ENCODE measurements at regions not wholly inside any gene's neighbourhood (a gene's known extent, or its start where the extent isn't known, plus 50 kb on each side); places are given as distances from the start of the nearest gene placed in this dataset.

DNA sequence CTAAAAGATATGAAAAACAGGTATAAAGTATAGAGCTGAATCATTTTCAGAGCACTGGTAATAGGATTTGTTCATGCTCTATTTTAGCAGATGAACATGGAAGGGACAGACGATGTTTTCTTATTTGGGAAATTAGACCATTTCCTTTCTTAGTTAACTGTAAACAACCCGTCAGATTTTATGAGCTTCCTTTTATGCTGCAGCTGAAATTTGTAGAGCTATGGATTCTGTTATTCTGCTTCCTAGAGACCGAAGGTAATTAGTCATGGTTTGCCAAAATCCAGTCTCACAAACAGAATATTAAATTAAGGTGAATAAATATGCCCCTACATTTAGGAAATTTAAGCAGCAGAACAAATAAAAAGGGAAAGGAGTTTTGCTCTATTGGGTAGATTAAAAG is 180.2 kb upstream of the SYT1 start:
- TF ChIP-seq ZNF384 (IDR thresholded peaks at IDR 0.05), result no peak
- TF ChIP-seq SP1 (IDR thresholded peaks at IDR 0.05), result no peak
- TF ChIP-seq ELF4 (IDR thresholded peaks at IDR 0.05), result no peak
- no peak for TF ChIP-seq CTBP1 (IDR thresholded peaks at IDR 0.05; ENCODE audit: borderline replicate concordance)
- no peak for TF ChIP-seq BHLHE40 (IDR thresholded peaks at IDR 0.05; ENCODE audit: borderline replicate concordance)
- TF ChIP-seq SUZ12 (IDR thresholded peaks at IDR 0.05), result no peak
- TF ChIP-seq FOXM1 (IDR thresholded peaks at IDR 0.05; ENCODE audit: borderline replicate concordance), result no peak
- TF ChIP-seq, protein P1, sequence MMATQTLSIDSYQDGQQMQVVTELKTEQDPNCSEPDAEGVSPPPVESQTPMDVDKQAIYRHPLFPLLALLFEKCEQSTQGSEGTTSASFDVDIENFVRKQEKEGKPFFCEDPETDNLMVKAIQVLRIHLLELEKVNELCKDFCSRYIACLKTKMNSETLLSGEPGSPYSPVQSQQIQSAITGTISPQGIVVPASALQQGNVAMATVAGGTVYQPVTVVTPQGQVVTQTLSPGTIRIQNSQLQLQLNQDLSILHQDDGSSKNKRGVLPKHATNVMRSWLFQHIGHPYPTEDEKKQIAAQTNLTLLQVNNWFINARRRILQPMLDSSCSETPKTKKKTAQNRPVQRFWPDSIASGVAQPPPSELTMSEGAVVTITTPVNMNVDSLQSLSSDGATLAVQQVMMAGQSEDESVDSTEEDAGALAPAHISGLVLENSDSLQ (IDR thresholded peaks at IDR 0.05), result no peak
- TF ChIP-seq TARDBP (IDR thresholded peaks at IDR 0.05), result no peak
- TF ChIP-seq HDGF (IDR thresholded peaks at IDR 0.05; ENCODE audit: borderline replicate concordance), result no peak
- no peak for TF ChIP-seq FOXA1 (IDR thresholded peaks at IDR 0.05)
- no peak for TF ChIP-seq NFRKB (IDR thresholded peaks at IDR 0.05)
- no peak for TF ChIP-seq LEF1 (IDR thresholded peaks at IDR 0.05; ENCODE audit: borderline replicate concordance)

Measured in HEK293T (cell line).